Endothelial cell of umbilical vein (primary cell): ENCODE measurements at regions not wholly inside any gene's neighbourhood (a gene's known extent, or its start where the extent isn't known, plus 50 kb on each side); places are given as distances from the start of the nearest gene placed in this dataset.

Source experiments
- BruUV-seq: library from RNA; stranded (reverse); fragments of 400-500 nt; replicated peaks from 2 replicates; lab custom pipeline; 2021; lab: Mats Ljungman, UMichigan
- CTCF ChIA-PET: fragments of 300-600, 350-600 bp; sonication (Branson Sonifier 250); formaldehyde crosslinking; loops from one replicate; lab custom pipeline; 2021; ENCODE audit warnings: antibody characterized with exemption, inconsistent platforms; lab: Charles Lee
- POLR2A ChIA-PET: fragments of 300-600, 350-600 bp; sonication (Branson Sonifier 250); formaldehyde crosslinking; loops from one replicate; lab custom pipeline; 2021; ENCODE audit warnings: antibody characterized with exemption, inconsistent platforms; lab: Charles Lee
- DNase-seq: peaks from one replicate; pipeline ENCODE4 v3.0.0-alpha.2; 2011; ENCODE audit warnings: low read depth, low spot score
- FAIRE-seq: peaks from 2 replicates; lab custom pipeline; 2011; peaks lifted over from hg19 to GRCh38; lab: Jason Lieb, UNC
- H2AFZ ChIP-seq: 2 replicates; pipeline ENCODE4 v1.6.0; 2012; ENCODE audit warnings: low read depth, low read length, control low read depth, inconsistent platforms
- H3K27ac ChIP-seq: 2 replicates; pipeline ENCODE4 v1.5.1; 2011; ENCODE audit warnings: low read depth, mild to moderate bottlenecking, control low read depth, low read length, moderate library complexity; ENCODE audit not compliant: insufficient read depth
- H3K27me3 ChIP-seq, 2 experiments: 2 replicates each; pipeline versions ENCODE4 v1.6.0 to v1.6.1; 2011; ENCODE audit warnings: low read length in 2 of 2, mixed read lengths in 1 of 2; ENCODE audit not compliant: control insufficient read depth in 2 of 2, insufficient read depth in 2 of 2
- H3K36me3 ChIP-seq, 2 experiments: 2 replicates in 1 of 2; 3 replicates in 1 of 2; pipeline ENCODE4 v1.5.1; 2011; ENCODE audit warnings: low read length in 2 of 2, mild to moderate bottlenecking in 1 of 2, moderate library complexity in 1 of 2; ENCODE audit not compliant: control insufficient read depth in 2 of 2, insufficient read depth in 2 of 2; ENCODE audit errors: extremely low read depth in 1 of 2
- H3K4me1 ChIP-seq: 3 replicates; pipeline ENCODE4 v1.5.1; 2011; ENCODE audit warnings: mild to moderate bottlenecking, low read length; ENCODE audit not compliant: control insufficient read depth, insufficient read depth; ENCODE audit errors: extremely low read depth
- H3K4me2 ChIP-seq: 2 replicates; pipeline ENCODE4 v1.6.1; 2011; ENCODE audit warnings: low read length, control low read depth, mixed read lengths; ENCODE audit not compliant: insufficient read depth
- H3K4me3 ChIP-seq, 3 experiments: fragments of 200-600 bp in 1 of 3; sonication (generic), shearing (Covaris generic) in 1 of 3; replicated peaks in 1 of 3; 2 replicates each; pipeline ENCODE4 v1.5.1; 2011 to 2016; ENCODE audit warnings: control low read depth in 3 of 3, low read length in 3 of 3, mild to moderate bottlenecking in 2 of 3, inconsistent platforms in 1 of 3, low read depth in 1 of 3, moderate library complexity in 1 of 3; ENCODE audit not compliant: insufficient read depth in 1 of 3
- H3K79me2 ChIP-seq: 2 replicates; pipeline ENCODE4 v1.6.0; 2012; ENCODE audit warnings: low read length, inconsistent platforms; ENCODE audit not compliant: control insufficient read depth, insufficient read depth
- H3K9ac ChIP-seq: replicated peaks from 2 replicates; pipeline ENCODE3; 2011; ENCODE audit warnings: low read length, control low read depth; ENCODE audit not compliant: insufficient read depth; ENCODE audit errors: extremely low read depth
- H3K9me1 ChIP-seq: replicated peaks from 3 replicates; pipeline ENCODE4 v1.6.0; 2011; ENCODE audit warnings: mild to moderate bottlenecking, low read length; ENCODE audit not compliant: control insufficient read depth, insufficient read depth; ENCODE audit errors: extremely low read depth
- H3K9me3 ChIP-seq: replicated peaks from 2 replicates; pipeline ENCODE4 v1.5.1; 2012; ENCODE audit warnings: low read length, inconsistent platforms; ENCODE audit not compliant: control insufficient read depth, insufficient read depth
- H4K20me1 ChIP-seq: replicated peaks from 2 replicates; pipeline ENCODE3; 2011; ENCODE audit warnings: mild to moderate bottlenecking, low read length; ENCODE audit not compliant: control insufficient read depth, insufficient read depth; ENCODE audit errors: extremely low read depth
- CTCF ChIP-seq, 2 donors: IDR thresholded peaks; 1 replicate in 1 of 2; 2 replicates in 1 of 2; pipeline ENCODE4 v1.5.1; 2011; ENCODE audit warnings: low read length in 2 of 2, mild to moderate bottlenecking in 2 of 2, moderate library complexity in 2 of 2, control low read depth in 1 of 2, inconsistent platforms in 1 of 2, low read depth in 1 of 2; ENCODE audit not compliant: insufficient read depth in 1 of 2; ENCODE audit errors: extremely low read depth in 1 of 2
- EZH2 ChIP-seq: IDR thresholded peaks from 2 replicates; pipeline ENCODE4 v1.6.1; 2012; ENCODE audit warnings: borderline replicate concordance, low read depth, mild to moderate bottlenecking, moderate library complexity, low read length, inconsistent platforms; ENCODE audit not compliant: severe bottlenecking
- FOS ChIP-seq: IDR thresholded peaks from 2 replicates; pipeline ENCODE4 v1.6.1; 2011; ENCODE audit warnings: mild to moderate bottlenecking, low read length, moderate library complexity, borderline replicate concordance; ENCODE audit not compliant: insufficient read depth
- GATA2 ChIP-seq: IDR thresholded peaks from 2 replicates; pipeline ENCODE4 v1.7.0; 2011; ENCODE audit warnings: low read depth, mild to moderate bottlenecking, moderate library complexity, mixed read lengths, low read length; ENCODE audit not compliant: insufficient read length, insufficient read depth
- JUN ChIP-seq: IDR thresholded peaks from 2 replicates; pipeline ENCODE4 v1.6.1; 2011; ENCODE audit warnings: borderline replicate concordance, low read depth; ENCODE audit not compliant: insufficient read length, insufficient read depth
- MAX ChIP-seq: IDR thresholded peaks from 2 replicates; pipeline ENCODE4 v1.6.1; 2011; ENCODE audit not compliant: insufficient read depth, insufficient read length
- MYC ChIP-seq: IDR thresholded peaks from one replicate; pipeline ENCODE4 v1.6.1; 2011; ENCODE audit warnings: mild to moderate bottlenecking, low read depth, low read length
- POLR2A ChIP-seq: IDR thresholded peaks from 2 replicates; pipeline ENCODE4 v1.6.1; 2012; ENCODE audit warnings: low read depth, mild to moderate bottlenecking, control low read depth, low read length
- POLR2AphosphoS5 ChIP-seq: IDR thresholded peaks from 2 replicates; pipeline ENCODE4 v1.6.1; 2012; ENCODE audit warnings: low read depth, mild to moderate bottlenecking, control low read depth, low read length, moderate library complexity; ENCODE audit not compliant: insufficient read depth
- dilution Hi-C: fragments of 300-500 bp; cut with MboI; formaldehyde crosslinking; loops from one replicate; pipeline ENCODE4 v1.15.0; 2019; ENCODE audit warnings: low sequenced_read_pairs; ENCODE audit not compliant: extremely low pct_ligation_motif_present
- intact Hi-C: fragments of 100-400 bp; cut with micrococcal nuclease; formaldehyde crosslinking; loops from one replicate; pipeline ENCODE4 v1.10.0; 2022

DNA sequence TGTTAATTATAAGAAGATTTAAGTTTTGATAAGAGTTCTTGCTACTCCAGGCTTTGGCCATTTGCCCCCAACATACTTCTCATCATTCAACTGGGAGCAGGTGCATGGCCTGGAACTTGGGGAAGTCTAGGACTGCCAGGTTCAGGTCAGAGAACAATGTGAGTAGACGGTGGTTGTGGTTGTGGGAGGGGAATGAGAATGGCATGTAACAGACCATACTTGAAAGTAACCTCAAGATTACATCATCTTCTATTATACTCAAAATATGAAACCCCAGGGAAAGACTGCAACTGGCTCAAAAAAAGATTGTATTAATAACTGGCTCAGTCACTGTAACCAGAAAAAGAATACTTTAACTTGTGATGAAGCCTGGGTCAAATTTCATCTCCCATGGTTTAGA is 364.9 kb upstream of the DPPA4 start:
- Histone ChIP-seq H3K4me1 (no peaks in the 10 kb centered on the region), H3K27me3 (no peaks in the 10 kb centered on the region), H3K9me1 (no peaks in the 10 kb centered on the region), H3K4me2 (no peak overlapping the region), H3K9ac (no peak overlapping the region), H3K36me3 (no peaks in the 10 kb centered on the region), H3K27ac (no peak overlapping the region), H4K20me1 (no peaks in the 10 kb centered on the region), H2AFZ (no peak overlapping the region), H3K79me2 (no peaks in the 10 kb centered on the region), H3K9me3 (no peaks in the 10 kb centered on the region), H3K4me3 (no peak overlapping the region)
- BruUV-seq = no TSS peak
- POLR2A ChIA-PET = no interaction called here
- DNase-seq (no peak), FAIRE-seq (no peak)
- TF ChIP-seq FOS = no peak
- no peak for TF ChIP-seq MAX
- no peak for TF ChIP-seq CTCF (IDR thresholded peaks at IDR 0.05; ENCODE audit: extremely low read depth in 1 of 2, insufficient read depth in 1 of 2, low read depth in 1 of 2, low read length in 2 of 2)
- TF ChIP-seq POLR2A = no peak
- no peak for TF ChIP-seq MYC
- no peak for TF ChIP-seq JUN
- no peak for TF ChIP-seq POLR2AphosphoS5
- no peak for TF ChIP-seq EZH2
- no peak for TF ChIP-seq GATA2
- intact Hi-C loops = no loop called here
- dilution Hi-C loops = no loop called here
- CTCF ChIA-PET = no interaction called here
